ENCODE measurements at regions not wholly inside any gene's neighbourhood (a gene's known extent, or its start where the extent isn't known, plus 50 kb on each side); places are given as distances from the start of the nearest gene placed in this dataset.
"Not testable (repeated sequence)": the region's sequence is repeated elsewhere in the genome, so short reads cannot be mapped to it uniquely, and the experiment has no call there.

GRCh38 chr22:40094485-40094884, 83.2 kb upstream of the TNRC6B start:
- H3K27ac ChIP-seq = no peak overlapping the region
- peaks cover 0 to 5% of the 10 kb centered on the region in 2 donors for H3K4me1 ChIP-seq
- TF ChIP-seq POLR2A (IDR thresholded peaks at IDR 0.05) = no peak
- TF ChIP-seq, protein P1, sequence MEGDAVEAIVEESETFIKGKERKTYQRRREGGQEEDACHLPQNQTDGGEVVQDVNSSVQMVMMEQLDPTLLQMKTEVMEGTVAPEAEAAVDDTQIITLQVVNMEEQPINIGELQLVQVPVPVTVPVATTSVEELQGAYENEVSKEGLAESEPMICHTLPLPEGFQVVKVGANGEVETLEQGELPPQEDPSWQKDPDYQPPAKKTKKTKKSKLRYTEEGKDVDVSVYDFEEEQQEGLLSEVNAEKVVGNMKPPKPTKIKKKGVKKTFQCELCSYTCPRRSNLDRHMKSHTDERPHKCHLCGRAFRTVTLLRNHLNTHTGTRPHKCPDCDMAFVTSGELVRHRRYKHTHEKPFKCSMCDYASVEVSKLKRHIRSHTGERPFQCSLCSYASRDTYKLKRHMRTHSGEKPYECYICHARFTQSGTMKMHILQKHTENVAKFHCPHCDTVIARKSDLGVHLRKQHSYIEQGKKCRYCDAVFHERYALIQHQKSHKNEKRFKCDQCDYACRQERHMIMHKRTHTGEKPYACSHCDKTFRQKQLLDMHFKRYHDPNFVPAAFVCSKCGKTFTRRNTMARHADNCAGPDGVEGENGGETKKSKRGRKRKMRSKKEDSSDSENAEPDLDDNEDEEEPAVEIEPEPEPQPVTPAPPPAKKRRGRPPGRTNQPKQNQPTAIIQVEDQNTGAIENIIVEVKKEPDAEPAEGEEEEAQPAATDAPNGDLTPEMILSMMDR (IDR thresholded peaks at IDR 0.05) = no peak
- no peak for DNase-seq
- H3K27me3 ChIP-seq = no peaks in the 10 kb centered on the region
- intact Hi-C loops (cut with DNase I; ENCODE audit: low total_unique reads) = no loop called here
- no peaks in the 10 kb centered on the region for H3K9me3 ChIP-seq
- H3K4me3 ChIP-seq = no peak overlapping the region
- no peaks in the 10 kb centered on the region for H3K36me3 ChIP-seq

DNA sequence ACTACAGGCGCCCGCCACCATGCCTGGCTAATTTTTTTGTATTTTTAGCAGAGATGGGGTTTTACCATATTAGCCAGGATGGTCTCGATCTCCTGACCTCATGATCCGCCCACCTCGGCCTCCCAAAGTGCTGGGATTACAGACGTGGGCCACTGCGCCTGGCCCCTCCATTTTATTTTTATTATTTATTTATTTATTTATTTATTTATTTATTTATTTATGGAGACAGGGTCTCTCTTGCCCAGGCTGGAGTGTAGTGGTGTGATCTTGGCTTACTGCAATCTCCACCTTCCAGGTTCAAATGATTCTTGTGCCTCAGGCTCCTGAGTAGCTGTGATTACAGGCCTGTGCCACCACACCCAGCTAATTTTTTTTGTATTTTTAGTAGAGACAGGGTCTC, 77.8 kb upstream of the TNRC6B start:
- H3K9me3 ChIP-seq; H3K4me1 ChIP-seq; H3K4me3 ChIP-seq; DNase-seq; intact Hi-C loops (cut with DNase I; ENCODE audit: low total_unique reads); H3K27me3 ChIP-seq; H3K27ac ChIP-seq; H3K36me3 ChIP-seq: not testable (repeated sequence)

DNA sequence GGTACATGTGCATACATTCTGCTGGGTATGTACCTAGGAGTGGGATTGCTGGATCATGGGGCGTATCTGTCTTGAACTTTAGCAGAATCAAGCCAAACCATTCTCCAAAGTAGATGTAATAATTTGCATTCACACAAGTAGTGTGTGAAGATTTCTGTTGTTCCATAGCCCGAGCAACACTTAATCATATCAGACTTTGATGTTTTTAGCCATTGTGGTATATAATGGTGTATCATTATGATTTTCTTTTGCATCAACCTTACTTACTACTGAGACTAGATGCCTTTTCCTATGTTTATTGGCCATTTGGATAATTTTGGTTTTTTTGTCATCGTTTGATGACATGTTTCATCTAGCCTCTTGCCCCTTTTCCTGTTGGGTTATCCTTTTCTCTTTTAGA, 72.0 kb upstream of the TNRC6B start:
- no peaks in the 10 kb centered on the region for H3K4me1 ChIP-seq
- intact Hi-C loops (cut with DNase I; ENCODE audit: low total_unique reads) = no loop called here
- DNase-seq = no peak
- no peaks in the 10 kb centered on the region for H3K27me3 ChIP-seq
- no peak overlapping the region for H3K27ac ChIP-seq
- no peak overlapping the region for H3K4me3 ChIP-seq
- no peak for TF ChIP-seq POLR2A (IDR thresholded peaks at IDR 0.05)
- TF ChIP-seq, protein P1 (IDR thresholded peaks at IDR 0.05) = no peak
- no peaks in the 10 kb centered on the region for H3K36me3 ChIP-seq
- no peaks in the 10 kb centered on the region for H3K9me3 ChIP-seq

GRCh38 chr22:40107244-40107643, 70.5 kb upstream of the TNRC6B start:
- no peak for DNase-seq
- intact Hi-C loops (cut with DNase I; ENCODE audit: low total_unique reads) = no loop called here
- no peak for TF ChIP-seq POLR2A (IDR thresholded peaks at IDR 0.05)
- TF ChIP-seq, protein P1 (IDR thresholded peaks at IDR 0.05) = no peak
- Histone ChIP-seq H3K4me3 (peak overlapping the region; percentile 6 to 19), H3K36me3 (no peaks in the 10 kb centered on the region), H3K27me3 (no peaks in the 10 kb centered on the region), H3K27ac (peak overlapping the region; percentile 62 to 82), H3K4me1 (peaks cover 0 to 4% of the 10 kb centered on the region in 2 donors), H3K9me3 (no peaks in the 10 kb centered on the region)

GRCh38 chr22:40107851-40108378, 69.8 kb upstream of the TNRC6B start:
- Histone ChIP-seq H3K27ac (peak overlapping the region; percentile 62 to 82), H3K9me3 (no peaks in the 10 kb centered on the region), H3K27me3 (no peaks in the 10 kb centered on the region), H3K4me1 (peaks cover 0 to 4% of the 10 kb centered on the region in 2 donors), H3K4me3 (peak overlapping the region; percentile 6 to 19), H3K36me3 (no peaks in the 10 kb centered on the region)
- DNase-seq = peak; percentile 18 to 27
- intact Hi-C loops (cut with DNase I; ENCODE audit: low total_unique reads) = no loop called here
- TF ChIP-seq POLR2A (IDR thresholded peaks at IDR 0.05) = no peak
- TF ChIP-seq, protein P1 (IDR thresholded peaks at IDR 0.05) = no peak

GRCh38 chr22:40108396-40108795, 69.3 kb upstream of the TNRC6B start:
- DNase-seq = no peak
- intact Hi-C loops (cut with DNase I; ENCODE audit: low total_unique reads) = no loop called here
- Histone ChIP-seq H3K4me3 (no peak overlapping the region), H3K9me3 (no peaks in the 10 kb centered on the region), H3K4me1 (peaks cover 0 to 4% of the 10 kb centered on the region in 2 donors), H3K36me3 (no peaks in the 10 kb centered on the region), H3K27me3 (no peaks in the 10 kb centered on the region), H3K27ac (peak overlapping the region; percentile 62 to 82)
- TF ChIP-seq, protein P1 (IDR thresholded peaks at IDR 0.05) = no peak
- TF ChIP-seq POLR2A (IDR thresholded peaks at IDR 0.05) = no peak

GRCh38 chr22:40108926-40109325, 68.8 kb upstream of the TNRC6B start:
- DNase-seq; H3K9me3 ChIP-seq; intact Hi-C loops (cut with DNase I; ENCODE audit: low total_unique reads); H3K36me3 ChIP-seq; H3K4me3 ChIP-seq; H3K27me3 ChIP-seq; H3K4me1 ChIP-seq: not testable (repeated sequence)
- H3K27ac ChIP-seq = peak overlapping the region in 1 of 2 donors; percentile 82

Data from uterus (tissue), 3 donors.